Esophagus muscularis mucosa (tissue), 3 donors: ENCODE measurements at regions not wholly inside any gene's neighbourhood (a gene's known extent, or its start where the extent isn't known, plus 50 kb on each side); places are given as distances from the start of the nearest gene placed in this dataset.

Experiments used
- EP300 ChIP-seq: sonication (generic); formaldehyde crosslinking; IDR thresholded peaks from one replicate; pipeline ENCODE4 v1.6.1; 2017; ENCODE audit warnings: antibody characterized with exemption
- TF ChIP-seq, protein P1 (sequence below), 3 experiments: fragments of 200-600 bp in 2 of 3; fragments of 450-650 bp in 1 of 3; sonication (generic) in 2 of 3; IDR thresholded peaks; one replicate each; pipeline ENCODE4 v1.5.1; 2017 to 2019; ENCODE audit warnings: antibody characterized with exemption in 3 of 3, mild to moderate bottlenecking in 2 of 3, moderate library complexity in 1 of 3

DNA sequence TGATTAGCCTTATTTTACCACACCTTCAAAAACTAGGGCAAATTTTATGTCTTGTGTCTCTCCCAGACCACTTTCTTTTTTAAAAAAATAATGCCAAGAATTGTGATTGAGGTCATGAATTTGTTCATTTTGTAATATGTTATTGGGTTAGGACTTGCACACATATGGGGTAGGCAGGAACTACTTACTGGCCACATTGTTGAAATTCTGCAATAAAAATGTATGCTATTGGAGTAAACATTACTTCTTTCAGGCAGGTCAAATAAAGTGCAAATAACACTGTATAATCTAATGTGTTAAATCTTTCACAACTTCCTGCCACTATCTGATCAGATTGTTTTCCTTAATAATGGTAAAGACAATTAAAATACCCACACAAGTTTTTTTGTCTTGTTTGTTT lies 166.6 kb upstream of the COL11A1 start:
- TF ChIP-seq, protein P1, sequence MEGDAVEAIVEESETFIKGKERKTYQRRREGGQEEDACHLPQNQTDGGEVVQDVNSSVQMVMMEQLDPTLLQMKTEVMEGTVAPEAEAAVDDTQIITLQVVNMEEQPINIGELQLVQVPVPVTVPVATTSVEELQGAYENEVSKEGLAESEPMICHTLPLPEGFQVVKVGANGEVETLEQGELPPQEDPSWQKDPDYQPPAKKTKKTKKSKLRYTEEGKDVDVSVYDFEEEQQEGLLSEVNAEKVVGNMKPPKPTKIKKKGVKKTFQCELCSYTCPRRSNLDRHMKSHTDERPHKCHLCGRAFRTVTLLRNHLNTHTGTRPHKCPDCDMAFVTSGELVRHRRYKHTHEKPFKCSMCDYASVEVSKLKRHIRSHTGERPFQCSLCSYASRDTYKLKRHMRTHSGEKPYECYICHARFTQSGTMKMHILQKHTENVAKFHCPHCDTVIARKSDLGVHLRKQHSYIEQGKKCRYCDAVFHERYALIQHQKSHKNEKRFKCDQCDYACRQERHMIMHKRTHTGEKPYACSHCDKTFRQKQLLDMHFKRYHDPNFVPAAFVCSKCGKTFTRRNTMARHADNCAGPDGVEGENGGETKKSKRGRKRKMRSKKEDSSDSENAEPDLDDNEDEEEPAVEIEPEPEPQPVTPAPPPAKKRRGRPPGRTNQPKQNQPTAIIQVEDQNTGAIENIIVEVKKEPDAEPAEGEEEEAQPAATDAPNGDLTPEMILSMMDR (IDR thresholded peaks at IDR 0.05), result no peak
- no peak for TF ChIP-seq EP300
